GM12872 (cell line): ENCODE measurements at regions not wholly inside any gene's neighbourhood (a gene's known extent, or its start where the extent isn't known, plus 50 kb on each side); places are given as distances from the start of the nearest gene placed in this dataset.

Source experiments
- TF ChIP-seq, protein P1 (sequence below): IDR thresholded peaks from 3 replicates; pipeline ENCODE4 v1.5.1; 2011; ENCODE audit warnings: low read depth, mild to moderate bottlenecking, low read length, moderate library complexity; ENCODE audit not compliant: insufficient read depth

DNA sequence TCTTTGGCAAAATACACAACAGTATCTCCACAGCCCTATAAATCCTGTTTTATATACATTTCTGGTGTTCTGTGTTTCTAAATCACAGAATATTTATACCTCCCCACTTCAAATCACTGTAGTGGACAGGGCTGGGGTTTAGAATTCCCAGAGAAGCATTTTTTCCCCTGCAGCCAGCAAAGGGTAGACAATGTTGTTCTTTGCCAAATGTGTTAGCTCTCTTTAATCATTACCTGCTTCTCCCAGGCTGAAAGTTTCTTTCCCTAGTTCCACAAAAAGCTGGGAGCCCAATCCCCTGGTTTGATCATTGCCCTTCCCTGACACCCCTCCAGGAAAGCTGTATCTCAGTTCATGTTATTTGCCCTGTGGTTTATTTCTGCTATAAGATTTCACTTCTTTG lies 520.0 kb upstream of the SPHKAP start:
- TF ChIP-seq, protein P1, sequence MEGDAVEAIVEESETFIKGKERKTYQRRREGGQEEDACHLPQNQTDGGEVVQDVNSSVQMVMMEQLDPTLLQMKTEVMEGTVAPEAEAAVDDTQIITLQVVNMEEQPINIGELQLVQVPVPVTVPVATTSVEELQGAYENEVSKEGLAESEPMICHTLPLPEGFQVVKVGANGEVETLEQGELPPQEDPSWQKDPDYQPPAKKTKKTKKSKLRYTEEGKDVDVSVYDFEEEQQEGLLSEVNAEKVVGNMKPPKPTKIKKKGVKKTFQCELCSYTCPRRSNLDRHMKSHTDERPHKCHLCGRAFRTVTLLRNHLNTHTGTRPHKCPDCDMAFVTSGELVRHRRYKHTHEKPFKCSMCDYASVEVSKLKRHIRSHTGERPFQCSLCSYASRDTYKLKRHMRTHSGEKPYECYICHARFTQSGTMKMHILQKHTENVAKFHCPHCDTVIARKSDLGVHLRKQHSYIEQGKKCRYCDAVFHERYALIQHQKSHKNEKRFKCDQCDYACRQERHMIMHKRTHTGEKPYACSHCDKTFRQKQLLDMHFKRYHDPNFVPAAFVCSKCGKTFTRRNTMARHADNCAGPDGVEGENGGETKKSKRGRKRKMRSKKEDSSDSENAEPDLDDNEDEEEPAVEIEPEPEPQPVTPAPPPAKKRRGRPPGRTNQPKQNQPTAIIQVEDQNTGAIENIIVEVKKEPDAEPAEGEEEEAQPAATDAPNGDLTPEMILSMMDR, result no peak

DNA sequence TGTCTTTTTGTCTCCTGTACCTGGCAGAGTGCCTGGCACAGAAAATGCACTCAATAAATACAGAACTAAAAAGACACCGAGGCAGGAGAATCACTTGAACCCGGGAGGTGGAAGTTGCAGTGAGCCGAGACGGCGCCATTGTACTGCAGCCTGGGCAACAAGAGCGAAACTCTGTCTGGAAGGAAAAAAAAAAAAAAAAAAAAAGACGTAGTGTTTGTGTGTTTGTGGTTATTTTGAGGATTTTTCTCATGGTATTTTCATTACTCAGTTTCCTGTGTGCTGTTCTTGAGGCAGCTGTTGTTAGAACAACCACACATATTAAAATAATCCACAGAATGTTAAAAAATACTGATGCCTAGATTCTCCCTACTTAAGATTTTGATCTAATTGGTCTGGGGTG lies 519.2 kb upstream of the SPHKAP start:
- TF ChIP-seq, protein P1, result no peak

DNA sequence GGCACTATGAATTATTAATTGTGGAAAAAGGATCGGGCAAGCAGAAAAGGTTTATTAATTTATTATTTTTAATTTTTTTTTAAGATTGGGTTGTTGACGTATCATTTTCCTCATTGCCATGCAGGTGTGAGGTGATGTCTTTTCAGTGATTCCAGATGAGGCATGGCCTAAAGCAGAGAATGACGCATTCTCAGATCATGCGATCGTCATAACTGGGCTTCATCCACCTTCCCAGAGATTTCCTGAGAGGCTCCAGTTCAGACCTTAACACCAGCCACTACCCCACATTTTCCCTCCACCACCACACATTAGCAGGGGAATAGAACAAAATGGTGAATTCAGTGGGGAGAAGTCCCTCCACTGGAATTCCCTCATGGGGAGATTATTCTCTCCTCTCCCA lies 518.4 kb upstream of the SPHKAP start:
- TF ChIP-seq, protein P1, result no peak

DNA sequence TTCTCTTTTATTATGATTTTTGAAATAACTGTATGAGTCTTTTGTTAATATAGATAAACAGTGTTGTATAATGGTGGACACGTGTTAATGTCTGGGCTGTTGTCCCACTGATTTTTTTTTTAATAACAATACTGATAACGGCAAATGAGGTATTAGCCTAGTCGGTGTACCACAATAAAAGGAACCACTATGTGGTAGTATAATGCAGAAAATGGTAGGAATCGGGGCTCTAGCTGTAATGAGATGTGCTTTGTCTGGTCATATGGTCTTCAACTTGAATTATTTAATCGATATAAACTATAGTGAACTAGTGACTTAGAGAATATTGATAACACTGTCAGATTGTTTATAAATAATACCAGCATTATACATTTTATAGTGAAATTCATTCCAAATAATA lies 517.9 kb upstream of the SPHKAP start:
- TF ChIP-seq, protein P1, result no peak

DNA sequence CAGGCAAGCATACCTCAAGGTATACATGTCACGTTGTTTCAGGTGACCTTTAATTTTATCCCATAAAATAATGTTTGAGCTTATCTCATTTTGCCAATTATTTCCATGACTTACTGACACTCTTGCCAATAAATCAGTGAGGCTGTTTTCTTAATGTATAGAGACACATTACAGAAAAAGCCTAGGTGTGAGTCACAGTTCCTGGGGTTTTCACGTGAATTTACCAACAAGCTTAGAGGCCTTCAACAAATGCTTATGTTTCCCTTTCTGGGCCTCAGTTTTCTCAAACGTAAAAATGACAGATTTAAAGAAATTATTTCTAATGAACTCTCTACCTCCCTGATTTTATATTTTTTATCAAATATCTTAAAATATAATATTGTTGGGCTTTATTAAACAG lies 517.5 kb upstream of the SPHKAP start:
- TF ChIP-seq, protein P1, result no peak

DNA sequence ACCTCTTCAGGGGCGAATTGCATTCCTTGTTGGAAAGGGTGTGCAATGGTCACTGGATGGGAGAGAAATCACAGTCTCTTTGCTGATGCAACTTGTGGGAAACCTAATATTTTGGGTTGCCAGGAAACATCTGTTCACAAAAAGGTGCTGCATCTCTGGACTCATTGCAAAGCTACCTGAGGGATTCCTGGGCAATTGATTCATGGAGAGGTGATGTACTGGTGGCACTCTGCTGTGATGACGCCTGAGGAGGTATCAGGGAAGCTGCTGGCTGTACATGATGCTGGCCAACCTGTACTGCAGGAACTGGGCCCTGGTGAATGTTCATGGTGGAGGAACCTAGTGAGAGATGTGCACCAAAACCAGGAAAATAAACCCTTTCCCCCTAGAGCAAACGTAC lies 516.0 kb upstream of the SPHKAP start:
- TF ChIP-seq, protein P1, result no peak

DNA sequence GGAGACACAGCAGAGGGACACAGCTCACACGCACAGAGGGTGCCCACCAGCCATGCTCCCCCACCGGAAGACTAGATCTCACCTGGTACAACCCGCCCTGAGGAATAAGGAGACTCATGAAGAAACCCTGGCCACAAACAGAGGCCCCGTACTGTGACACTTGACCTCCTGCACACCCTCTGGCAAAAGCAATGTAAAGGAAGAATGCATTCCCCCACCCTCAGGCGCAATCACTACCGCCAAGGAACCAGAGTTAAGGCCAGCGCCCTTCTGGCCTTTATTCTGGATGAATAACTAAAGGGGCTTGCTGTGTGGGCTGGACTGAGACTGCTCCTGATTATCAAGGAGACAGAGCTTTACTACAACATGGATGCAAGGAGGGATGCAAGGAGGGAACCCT lies 509.2 kb upstream of the SPHKAP start:
- TF ChIP-seq, protein P1, result no peak

DNA sequence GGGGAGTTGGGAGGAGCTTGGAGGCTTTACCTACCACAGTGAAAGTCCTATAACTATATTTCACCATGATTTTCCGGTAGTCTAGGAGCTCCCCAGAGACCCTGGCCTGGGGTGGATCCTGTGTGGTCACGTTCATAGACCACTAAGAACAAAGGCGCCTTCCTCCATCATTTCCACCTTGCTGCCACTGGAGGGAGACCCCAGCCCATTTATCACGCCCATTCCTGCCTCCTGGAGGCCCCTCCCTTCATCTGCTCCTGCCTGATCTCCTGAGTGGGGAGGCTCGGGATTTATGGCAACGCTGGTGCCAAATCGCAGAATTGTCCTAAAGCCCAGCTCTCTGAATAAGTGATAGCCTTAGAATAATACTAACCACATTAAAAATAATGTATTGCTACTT lies 507.6 kb upstream of the SPHKAP start:
- TF ChIP-seq, protein P1, result no peak
